Right ventricle myocardium superior (tissue), 1 donor: ENCODE measurements at regions not wholly inside any gene's neighbourhood (a gene's known extent, or its start where the extent isn't known, plus 50 kb on each side); places are given as distances from the start of the nearest gene placed in this dataset.
"Not testable (repeated sequence)": the region's sequence is repeated elsewhere in the genome, so short reads cannot be mapped to it uniquely, and the experiment has no call there.

Experiments
- ATAC-seq: fragments of 200-7000 bp; cut with Tn5 transposase; one replicate; pipeline ENCODE4 v1.9.1; 2020; ENCODE audit warnings: mild to moderate bottlenecking; ENCODE audit not compliant: poor library complexity
- DNase-seq: peaks from one replicate; pipeline ENCODE4 v3.0.0-alpha.2; 2020
- intact Hi-C: fragments of 100-400 bp; cut with DNase I; formaldehyde crosslinking; loops from one replicate; pipeline ENCODE4 v1.11.2; 2022
- donor health status: DM: no; HTN: yes; CAD: no; lungs with severe emphysema.

- DNase-seq, result no peak
- ATAC-seq, result no peak
- intact Hi-C loops, result no loop called here
Observed at GRCh38 chr3:175940243-175940642, 1081.1 kb downstream of the NAALADL2 start.

GRCh38 chr3:175937367-175937766 lies 1078.2 kb downstream of the NAALADL2 start:
- intact Hi-C loops, ATAC-seq, DNase-seq: not testable (repeated sequence)

- ATAC-seq, result no peak
- intact Hi-C loops, result no loop called here
- DNase-seq, result no peak
Observed at GRCh38 chr3:175932586-175932985, 1073.5 kb downstream of the NAALADL2 start.

- DNase-seq (no peak), ATAC-seq (no peak)
- intact Hi-C loops, result no loop called here
Observed at GRCh38 chr3:175919133-175919532, 1060.0 kb downstream of the NAALADL2 start.

GRCh38 chr3:175916191-175916934 lies 1057.2 kb downstream of the NAALADL2 start:
- intact Hi-C loops, result no loop called here
- ATAC-seq, result no peak

GRCh38 chr3:175914785-175915184 lies 1055.7 kb downstream of the NAALADL2 start:
- ATAC-seq, result no peak
- DNase-seq, result no peak
- intact Hi-C loops, result no loop called here

More at GRCh38 chr3:175916191-175916934, 1057.2 kb downstream of the NAALADL2 start:
- DNase-seq, result no peak

GRCh38 chr3:175913286-175913685 lies 1054.2 kb downstream of the NAALADL2 start:
- DNase-seq (no peak), ATAC-seq (no peak)
- intact Hi-C loops, result no loop called here

- intact Hi-C loops, result no loop called here
- no peak for ATAC-seq
Observed at GRCh38 chr3:175911937-175912336, 1052.8 kb downstream of the NAALADL2 start.

GRCh38 chr3:175902226-175902625 lies 1043.1 kb downstream of the NAALADL2 start:
- intact Hi-C loops, result no loop called here
- ATAC-seq, result no peak
- DNase-seq, result no peak

More at GRCh38 chr3:175911937-175912336, 1052.8 kb downstream of the NAALADL2 start:
- no peak for DNase-seq

- no peak for DNase-seq
- no peak for ATAC-seq
- intact Hi-C loops, result no loop called here
Observed at GRCh38 chr3:175898194-175898593, 1039.1 kb downstream of the NAALADL2 start.

- no peak for DNase-seq
- intact Hi-C loops, result no loop called here
- no peak for ATAC-seq
Observed at GRCh38 chr3:175896655-175897054, 1037.5 kb downstream of the NAALADL2 start.

GRCh38 chr3:175895731-175896130 lies 1036.6 kb downstream of the NAALADL2 start:
- DNase-seq (no peak), ATAC-seq (no peak)
- intact Hi-C loops, result no loop called here

GRCh38 chr3:175893566-175893965 lies 1034.4 kb downstream of the NAALADL2 start:
- intact Hi-C loops, result no loop called here
- no peak for DNase-seq
- no peak for ATAC-seq

- intact Hi-C loops, result no loop called here
- ATAC-seq (no peak), DNase-seq (no peak)
Observed at GRCh38 chr3:175890066-175890465, 1030.9 kb downstream of the NAALADL2 start.

- no peak for DNase-seq
- intact Hi-C loops, result no loop called here
Observed at GRCh38 chr3:175885231-175885766, 1026.2 kb downstream of the NAALADL2 start.

GRCh38 chr3:175879417-175879816 lies 1020.3 kb downstream of the NAALADL2 start:
- ATAC-seq, result no peak

More at GRCh38 chr3:175885231-175885766, 1026.2 kb downstream of the NAALADL2 start:
- no peak for ATAC-seq

GRCh38 chr3:175869404-175869803 lies 1010.3 kb downstream of the NAALADL2 start:
- intact Hi-C loops, result no loop called here
- DNase-seq (no peak), ATAC-seq (no peak)

More at GRCh38 chr3:175879417-175879816, 1020.3 kb downstream of the NAALADL2 start:
- intact Hi-C loops, result no loop called here
- no peak for DNase-seq

- no peak for ATAC-seq
- no peak for DNase-seq
- intact Hi-C loops, result no loop called here
Observed at GRCh38 chr3:175868626-175869025, 1009.5 kb downstream of the NAALADL2 start.

- intact Hi-C loops, result no loop called here
- DNase-seq (no peak), ATAC-seq (no peak)
Observed at GRCh38 chr3:175865724-175866123, 1006.6 kb downstream of the NAALADL2 start.

GRCh38 chr3:175861916-175862315 lies 1002.8 kb downstream of the NAALADL2 start:
- DNase-seq, result no peak
- intact Hi-C loops, result no loop called here

More at GRCh38 chr3:175861916-175862315, 1002.8 kb downstream of the NAALADL2 start:
- no peak for ATAC-seq
